GM12878 (cell line): ENCODE measurements at regions not wholly inside any gene's neighbourhood (a gene's known extent, or its start where the extent isn't known, plus 50 kb on each side); places are given as distances from the start of the nearest gene placed in this dataset.

Source experiments
- ATAC-seq: fragments of 200-7000 bp; cut with Tn5 transposase; 3 replicates; pipeline ENCODE4 v1.9.1; 2020; ENCODE audit warnings: mild to moderate bottlenecking, moderate library complexity
- BruUV-seq: library from RNA; stranded (reverse); fragments of 400-500 nt; replicated peaks from 2 replicates; lab custom pipeline; 2021; lab: Mats Ljungman, UMichigan
- CTCF ChIA-PET: fragments of 300-600 bp; sonication (Branson Sonifier 250); formaldehyde crosslinking; extraction: SDS; loops from one replicate; lab custom pipeline; 2021; ENCODE audit warnings: inconsistent platforms; lab: Yijun Ruan, JAX
- POLR2A ChIA-PET: fragments of 350-600 bp; formaldehyde crosslinking; extraction: SDS; loops from one replicate; lab custom pipeline; 2021; ENCODE audit warnings: inconsistent platforms; lab: Charles Lee
- RAD21 ChIA-PET: fragments of 300-600 bp; sonication (Branson Sonifier 250); formaldehyde crosslinking; loops from one replicate; lab custom pipeline; 2023; ENCODE audit warnings: antibody characterized with exemption; ENCODE audit not compliant: unreplicated experiment; lab: Charles Lee
- SMC1A ChIA-PET: fragments of 300-600 bp; sonication (Branson Sonifier 250); formaldehyde crosslinking; loops from one replicate; lab custom pipeline; 2023; ENCODE audit not compliant: unreplicated experiment, uncharacterized antibody; lab: Charles Lee
- DNase-seq: peaks from one replicate; pipeline ENCODE4 v3.0.0-alpha.2; 2011; ENCODE audit warnings: low read depth, low spot score
- FAIRE-seq: peaks from 3 replicates; lab custom pipeline; 2011; peaks lifted over from hg19 to GRCh38; lab: Jason Lieb, UNC
- H2AFZ ChIP-seq: 2 replicates; pipeline ENCODE4 v1.6.0; 2011; ENCODE audit warnings: low read depth, low read length, control low read depth; ENCODE audit not compliant: control insufficient read depth
- H3K27ac ChIP-seq: 2 replicates; pipeline ENCODE4 v1.5.1; 2011; ENCODE audit warnings: control low read depth; ENCODE audit not compliant: control insufficient read depth, insufficient read depth
- H3K27me3 ChIP-seq, 2 experiments: replicated peaks in 1 of 2; 2 replicates each; pipeline versions ENCODE4 v1.6.0 to v1.6.1; 2011; ENCODE audit warnings: low read length in 1 of 2; ENCODE audit not compliant: control insufficient read depth in 2 of 2, insufficient read depth in 2 of 2
- H3K36me3 ChIP-seq, 2 experiments: 2 replicates each; pipeline ENCODE4 v1.5.1; 2011; ENCODE audit warnings: low read length in 1 of 2; ENCODE audit not compliant: control insufficient read depth in 2 of 2, insufficient read depth in 2 of 2
- H3K4me1 ChIP-seq: 2 replicates; pipeline ENCODE4 v1.6.1; 2011; ENCODE audit warnings: mild to moderate bottlenecking, low read length, moderate library complexity, mixed read lengths; ENCODE audit not compliant: control insufficient read depth, insufficient read depth
- H3K4me2 ChIP-seq: 2 replicates; pipeline ENCODE4 v1.6.0; 2011; ENCODE audit warnings: control low read depth; ENCODE audit not compliant: control insufficient read depth, insufficient read depth
- H3K4me3 ChIP-seq: fragments of 200-600 bp; sonication (generic); 2 replicates; pipeline ENCODE4 v1.5.1; 2016
- H3K79me2 ChIP-seq: 2 replicates; pipeline ENCODE4 v1.6.0; 2011; ENCODE audit warnings: low read length; ENCODE audit not compliant: control insufficient read depth, insufficient read depth
- H3K9ac ChIP-seq: 2 replicates; pipeline ENCODE4 v1.8.0; 2011; ENCODE audit warnings: low read length, control low read depth, mixed read lengths; ENCODE audit not compliant: control insufficient read depth, insufficient read depth
- H3K9me3 ChIP-seq: replicated peaks from 3 replicates; pipeline ENCODE4 v1.5.1; 2011; ENCODE audit warnings: mild to moderate bottlenecking, low read length; ENCODE audit not compliant: control insufficient read depth, insufficient read depth
- H4K20me1 ChIP-seq: 2 replicates; pipeline ENCODE4 v1.6.0; 2011; ENCODE audit not compliant: control insufficient read depth, insufficient read depth
- ATF7 ChIP-seq: fragments of 450-650 bp; IDR thresholded peaks from 2 replicates; pipeline ENCODE4 v1.6.1; 2016; ENCODE audit warnings: low read depth, mild to moderate bottlenecking
- CBFB ChIP-seq: IDR thresholded peaks from 2 replicates; pipeline ENCODE4 v1.6.1; 2016; ENCODE audit warnings: antibody characterized with exemption, low read depth
- CREM ChIP-seq: IDR thresholded peaks from 2 replicates; pipeline ENCODE4 v1.6.1; 2014; ENCODE audit warnings: antibody characterized with exemption, low read depth
- EED ChIP-seq: sonication (generic); IDR thresholded peaks from 2 replicates; pipeline ENCODE4 v1.6.1; 2016; ENCODE audit warnings: antibody characterized with exemption, low read depth
- EP300 ChIP-seq, 2 experiments: fragments of 150-350 bp in 1 of 2; IDR thresholded peaks; 2 replicates each; pipeline ENCODE4 v1.6.1; 2011 to 2012; ENCODE audit warnings: low read depth in 2 of 2, low read length in 2 of 2, borderline replicate concordance in 1 of 2, improper control_type of control experiment in 1 of 2, inconsistent platforms in 1 of 2; ENCODE audit not compliant: control insufficient read depth in 1 of 2
- ESRRA ChIP-seq: IDR thresholded peaks from 2 replicates; pipeline ENCODE4 v1.6.1; 2012; ENCODE audit warnings: mild to moderate bottlenecking, low read length, improper control_type of control experiment
- FOXK2 ChIP-seq: fragments of 450-650 bp; IDR thresholded peaks from 2 replicates; pipeline ENCODE4 v1.6.1; 2017; ENCODE audit warnings: mild to moderate bottlenecking, moderate library complexity
- GABPA ChIP-seq: IDR thresholded peaks from 2 replicates; pipeline ENCODE4 v1.6.1; 2014; ENCODE audit warnings: antibody characterized with exemption, low read depth, mild to moderate bottlenecking, inconsistent platforms
- JUNB ChIP-seq: IDR thresholded peaks from 2 replicates; pipeline ENCODE4 v1.6.1; 2016; ENCODE audit warnings: antibody characterized with exemption, mild to moderate bottlenecking
- MEF2B ChIP-seq: fragments of 450-650 bp; IDR thresholded peaks from 2 replicates; pipeline ENCODE4 v1.6.1; 2018; ENCODE audit warnings: mild to moderate bottlenecking, moderate library complexity; ENCODE audit not compliant: partially characterized antibody, poor library complexity, severe bottlenecking
- PML ChIP-seq: IDR thresholded peaks from 2 replicates; pipeline ENCODE4 v1.6.1; 2012; ENCODE audit warnings: low read length, inconsistent platforms
- RAD21 ChIP-seq: IDR thresholded peaks from 2 replicates; pipeline ENCODE4 v1.6.1; 2011; ENCODE audit warnings: mild to moderate bottlenecking, low read depth, low read length, moderate library complexity; ENCODE audit not compliant: insufficient read depth
- RUNX3 ChIP-seq: IDR thresholded peaks from 2 replicates; pipeline ENCODE4 v1.6.1; 2012; ENCODE audit warnings: low read length, inconsistent platforms
- SREBF2 ChIP-seq: IDR thresholded peaks from 2 replicates; pipeline ENCODE4 v1.6.1; 2012; ENCODE audit warnings: mild to moderate bottlenecking, low read length
- SUPT20H ChIP-seq: IDR thresholded peaks from 2 replicates; pipeline ENCODE4 v1.6.1; 2011; ENCODE audit warnings: low read depth, mild to moderate bottlenecking, low read length, moderate library complexity, borderline replicate concordance; ENCODE audit not compliant: control insufficient read depth
- TCF12 ChIP-seq: IDR thresholded peaks from 2 replicates; pipeline ENCODE4 v1.6.1; 2011; ENCODE audit warnings: low read depth, mild to moderate bottlenecking, low read length
- TCF7 ChIP-seq: IDR thresholded peaks from 2 replicates; pipeline ENCODE4 v1.6.1; 2014; ENCODE audit warnings: antibody characterized with exemption, borderline replicate concordance
- YY1 ChIP-seq: IDR thresholded peaks from 2 replicates; pipeline ENCODE4 v1.6.1; 2011; ENCODE audit warnings: low read depth, mild to moderate bottlenecking, low read length
- ZNF217 ChIP-seq: fragments of 450-650 bp; IDR thresholded peaks from 2 replicates; pipeline ENCODE4 v1.6.1; 2017; ENCODE audit warnings: antibody characterized with exemption, mild to moderate bottlenecking
- ZSCAN29 ChIP-seq: fragments of 450-650 bp; IDR thresholded peaks from 2 replicates; pipeline ENCODE4 v1.6.1; 2017; ENCODE audit warnings: mild to moderate bottlenecking, moderate library complexity
- WGBS: methylation state at CpG from one replicate; pipeline ENCODE4 v1.1.6; 2016; ENCODE audit warnings: low lambda C conversion rate; ENCODE audit not compliant: insufficient replicate concordance, insufficient coverage; ENCODE audit errors: missing lambda C conversion rate; 5-methylcytosine and 5-hydroxymethylcytosine counted together
- in situ Hi-C: fragments of 300-500 bp; cut with MboI; formaldehyde crosslinking; loops from 9 replicates; pipeline ENCODE4 v1.14.3; 2018; ENCODE audit warnings: mixed read lengths
- intact Hi-C: fragments of 100-400 bp; cut with micrococcal nuclease; formaldehyde crosslinking; loops from one replicate; pipeline ENCODE4 v1.14.2; 2022; ENCODE audit not compliant: unreplicated experiment
- TF ChIP-seq, protein P1 (sequence below): IDR thresholded peaks from 2 replicates; pipeline ENCODE4 v1.6.1; 2012; ENCODE audit warnings: low read length, inconsistent platforms
- TF ChIP-seq, protein P2 (sequence below): fragments of 450-650 bp; IDR thresholded peaks from 2 replicates; pipeline ENCODE4 v1.6.1; 2016; ENCODE audit warnings: mild to moderate bottlenecking

DNA sequence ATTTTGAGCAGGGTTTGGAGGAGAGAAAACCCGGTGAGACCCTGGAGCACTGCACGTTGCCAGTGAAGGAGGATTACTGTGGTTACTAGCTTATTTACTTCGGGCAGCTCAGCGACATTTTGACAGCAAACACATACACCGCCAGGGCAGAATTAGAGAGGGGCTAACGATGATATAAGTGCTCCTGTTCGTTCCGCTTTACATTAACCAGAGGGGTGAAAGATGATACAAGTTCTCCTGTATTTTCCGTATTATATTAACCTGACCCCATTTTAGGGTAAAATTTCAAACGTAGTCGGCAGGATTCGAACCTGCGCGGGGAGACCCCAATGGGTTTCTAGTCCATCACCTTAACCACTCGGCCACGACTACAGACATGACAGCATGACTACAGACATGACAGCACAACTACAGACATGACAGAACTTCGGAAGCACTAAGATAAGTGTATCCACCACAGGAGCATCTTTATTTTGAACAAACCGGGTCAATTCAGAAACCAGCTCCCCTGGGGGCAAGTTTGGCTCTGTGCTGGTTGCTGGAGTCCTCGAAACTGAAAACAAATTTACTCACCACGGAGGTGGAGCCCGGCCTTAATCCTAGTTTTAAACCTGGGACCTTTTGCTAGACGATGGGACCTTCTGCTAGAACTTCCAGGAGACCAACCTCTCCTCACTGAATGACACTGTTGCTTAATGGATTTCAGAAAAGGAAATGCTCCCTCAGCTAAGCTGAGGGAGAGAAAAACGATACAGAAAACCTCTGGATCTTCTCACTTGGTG lies 80.4 kb upstream of the ZNF184 start:
- ChIA-PET SMC1A (interaction anchor here (0.6 to 1.3 kb wide), 7 partner anchors 17 to 245 kb away, joined by 3 to 8 read pairs (median 3); no protein-coding TSS in a partner anchor), CTCF (interaction anchor here (0.6 to 2.0 kb wide), 4 partner anchors 34 to 242 kb away, joined by 3 to 13 read pairs (median 4); no protein-coding TSS in a partner anchor), POLR2A (interaction anchor here (0.6 kb wide), 1 partner anchor 117 kb away, joined by 3 read pairs; no protein-coding TSS in a partner anchor), RAD21 (no interaction called here)
- FAIRE-seq (peak; percentile 89), ATAC-seq (peak; percentile 90), DNase-seq (peak; percentile 82)
- Histone ChIP-seq H3K36me3 (no peaks in the 10 kb centered on the region), H3K4me3 (peak overlapping the region; percentile 44), H3K27ac (0 out of 2 replicates have a peak overlapping the region, but pooled peaks have one; percentile 26), H3K9me3 (no peaks in the 10 kb centered on the region; the same call in 2 of the 3 replicates), H3K9ac (no peak overlapping the region), H4K20me1 (no peaks in the 10 kb centered on the region), H3K4me2 (peak overlapping the region; percentile 39), H3K27me3 (no peaks in the 10 kb centered on the region; a peak in 2 of 4 replicates), H3K79me2 (no peaks in the 10 kb centered on the region), H3K4me1 (no peaks in the 10 kb centered on the region), H2AFZ (peak overlapping the region; percentile 73)
- in situ Hi-C loops (no loop called here), intact Hi-C loops (loop anchor here (2.0 kb wide), 1 partner anchor 39 kb away; no protein-coding TSS in a partner anchor)
- BruUV-seq = no TSS peak
- WGBS = under 1% methylated on average over 23 of the region's 23 CpGs
- no peak for TF ChIP-seq EP300 (IDR thresholded peaks at IDR 0.05; ENCODE audit: borderline replicate concordance in 1 of 2, control insufficient read depth in 1 of 2, low read depth in 2 of 2, low read length in 2 of 2)
- TF ChIP-seq EED = no peak
- 0 out of 2 replicates have a peak, but pooled peaks have one; percentile 10 for TF ChIP-seq GABPA
- TF ChIP-seq PML = 0 out of 2 replicates have a peak, but pooled peaks have one; percentile 48
- peak; percentile 52; the same call in 1 of the 2 replicates for TF ChIP-seq ZNF217
- peak; percentile 80 for TF ChIP-seq YY1
- TF ChIP-seq TCF12 = 0 out of 2 replicates have a peak, but pooled peaks have one; percentile 42
- no peak for TF ChIP-seq ESRRA
- TF ChIP-seq MEF2B = peak; percentile 37
- 0 out of 2 replicates have a peak, but pooled peaks have one; percentile 27 for TF ChIP-seq CBFB
- TF ChIP-seq, protein P1, sequence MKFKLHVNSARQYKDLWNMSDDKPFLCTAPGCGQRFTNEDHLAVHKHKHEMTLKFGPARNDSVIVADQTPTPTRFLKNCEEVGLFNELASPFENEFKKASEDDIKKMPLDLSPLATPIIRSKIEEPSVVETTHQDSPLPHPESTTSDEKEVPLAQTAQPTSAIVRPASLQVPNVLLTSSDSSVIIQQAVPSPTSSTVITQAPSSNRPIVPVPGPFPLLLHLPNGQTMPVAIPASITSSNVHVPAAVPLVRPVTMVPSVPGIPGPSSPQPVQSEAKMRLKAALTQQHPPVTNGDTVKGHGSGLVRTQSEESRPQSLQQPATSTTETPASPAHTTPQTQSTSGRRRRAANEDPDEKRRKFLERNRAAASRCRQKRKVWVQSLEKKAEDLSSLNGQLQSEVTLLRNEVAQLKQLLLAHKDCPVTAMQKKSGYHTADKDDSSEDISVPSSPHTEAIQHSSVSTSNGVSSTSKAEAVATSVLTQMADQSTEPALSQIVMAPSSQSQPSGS = peak; percentile 80
- TF ChIP-seq JUNB = peak; percentile 66
- TF ChIP-seq, protein P2, sequence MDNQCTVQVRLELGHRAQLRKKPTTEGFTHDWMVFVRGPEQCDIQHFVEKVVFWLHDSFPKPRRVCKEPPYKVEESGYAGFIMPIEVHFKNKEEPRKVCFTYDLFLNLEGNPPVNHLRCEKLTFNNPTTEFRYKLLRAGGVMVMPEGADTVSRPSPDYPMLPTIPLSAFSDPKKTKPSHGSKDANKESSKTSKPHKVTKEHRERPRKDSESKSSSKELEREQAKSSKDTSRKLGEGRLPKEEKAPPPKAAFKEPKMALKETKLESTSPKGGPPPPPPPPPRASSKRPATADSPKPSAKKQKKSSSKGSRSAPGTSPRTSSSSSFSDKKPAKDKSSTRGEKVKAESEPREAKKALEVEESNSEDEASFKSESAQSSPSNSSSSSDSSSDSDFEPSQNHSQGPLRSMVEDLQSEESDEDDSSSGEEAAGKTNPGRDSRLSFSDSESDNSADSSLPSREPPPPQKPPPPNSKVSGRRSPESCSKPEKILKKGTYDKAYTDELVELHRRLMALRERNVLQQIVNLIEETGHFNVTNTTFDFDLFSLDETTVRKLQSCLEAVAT = no peak
- TF ChIP-seq RAD21 = no peak
- TF ChIP-seq RUNX3 = peak; percentile 54; the same call in 1 of the 2 replicates
- peak; percentile 87 for TF ChIP-seq ATF7
- 0 out of 2 replicates have a peak, but pooled peaks have one; percentile 29 for TF ChIP-seq ZSCAN29
- TF ChIP-seq SUPT20H = no peak
- peak; percentile 65; the same call in 1 of the 2 replicates for TF ChIP-seq TCF7
- TF ChIP-seq CREM = peak; percentile 94
- TF ChIP-seq SREBF2 = peak; percentile 80
- TF ChIP-seq FOXK2 = 0 out of 2 replicates have a peak, but pooled peaks have one; percentile 33
